B cell (primary cell): ENCODE measurements at regions not wholly inside any gene's neighbourhood (a gene's known extent, or its start where the extent isn't known, plus 50 kb on each side); places are given as distances from the start of the nearest gene placed in this dataset.

Experiments used
- ATAC-seq: fragments of 200-7000 bp; cut with Tn5 transposase; one replicate; pipeline ENCODE4 v1.10.0; 2021; ENCODE audit warnings: low read depth, mild to moderate bottlenecking, moderate number of reproducible peaks, moderate library complexity
- CTCF ChIA-PET: fragments of 350-600 bp; sonication (Branson Sonifier 250); formaldehyde crosslinking; loops from one replicate; lab custom pipeline; 2021; ENCODE audit warnings: antibody characterized with exemption, inconsistent platforms; lab: Charles Lee
- POLR2A ChIA-PET: fragments of 350-600 bp; sonication (Branson Sonifier 250); formaldehyde crosslinking; loops from one replicate; lab custom pipeline; 2021; ENCODE audit warnings: antibody characterized with exemption; lab: Charles Lee
- DNase-seq: peaks from one replicate; pipeline ENCODE4 v3.0.0; 2013
- H2AFZ ChIP-seq: 2 replicates; pipeline ENCODE4 v1.6.1; 2012; ENCODE audit warnings: mild to moderate bottlenecking, low read depth, low read length; ENCODE audit not compliant: insufficient read depth, poor library complexity, severe bottlenecking
- H3K27ac ChIP-seq, 2 donors: 1 replicate in 1 of 2; 2 replicates in 1 of 2; pipeline ENCODE4 v1.5.1; 2012 to 2013; ENCODE audit warnings: low read length in 2 of 2, mild to moderate bottlenecking in 2 of 2, moderate library complexity in 1 of 2
- H3K27me3 ChIP-seq, 4 experiments: fragments of 200-600 bp in 1 of 4; sonication (generic) in 1 of 4; replicated peaks in 1 of 4; 1 replicate in 2 of 4; 2 replicates in 2 of 4; pipeline versions ENCODE4 v1.6.1 to v1.7.0; 2013 to 2016; ENCODE audit warnings: low read length in 3 of 4, mild to moderate bottlenecking in 2 of 4, mixed read lengths in 1 of 4, moderate library complexity in 1 of 4; ENCODE audit not compliant: insufficient read depth in 4 of 4, control insufficient read depth in 3 of 4; ENCODE audit errors: control extremely low read depth in 1 of 4
- H3K36me3 ChIP-seq, 2 experiments: replicated peaks in 1 of 2; 1 replicate in 1 of 2; 2 replicates in 1 of 2; pipeline versions ENCODE4 v1.6.1 to v1.7.1; 2013; ENCODE audit warnings: low read length in 1 of 2; ENCODE audit not compliant: insufficient read depth in 2 of 2, control insufficient read depth in 1 of 2; ENCODE audit errors: control extremely low read depth in 1 of 2, extremely low read depth in 1 of 2
- H3K4me1 ChIP-seq, 2 donors: fragments of 200-600 bp in 1 of 2; sonication (generic) in 1 of 2; 1 replicate in 1 of 2; 2 replicates in 1 of 2; pipeline versions ENCODE4 v1.5.1 to v1.6.1; 2013 to 2017; ENCODE audit warnings: low read length in 2 of 2; ENCODE audit not compliant: control insufficient read depth in 2 of 2, insufficient read depth in 2 of 2
- H3K4me2 ChIP-seq: replicated peaks from 2 replicates; pipeline ENCODE3; 2012; ENCODE audit warnings: mild to moderate bottlenecking, low read depth, low read length; ENCODE audit not compliant: poor library complexity, severe bottlenecking
- H3K4me3 ChIP-seq, 5 experiments: fragments of 200-600 bp in 1 of 5; sonication (generic) in 1 of 5; 1 replicate in 3 of 5; 2 replicates in 2 of 5; pipeline versions ENCODE4 v1.5.1 to v1.7.0; 2011 to 2016; ENCODE audit warnings: low read length in 4 of 5, mild to moderate bottlenecking in 4 of 5, low read depth in 2 of 5, control low read depth in 1 of 5, moderate library complexity in 1 of 5; ENCODE audit not compliant: insufficient read depth in 1 of 5; ENCODE audit errors: control extremely low read depth in 1 of 5, extremely low read depth in 1 of 5
- H3K79me2 ChIP-seq: fragments of 200-600 bp; sonication (generic); one replicate; pipeline ENCODE4 v1.6.0; 2016; ENCODE audit warnings: low read length; ENCODE audit not compliant: control insufficient read depth, insufficient read depth
- H3K9ac ChIP-seq: fragments of 200-600 bp; sonication (generic); 2 replicates; pipeline ENCODE4 v1.6.1; 2017; ENCODE audit warnings: mild to moderate bottlenecking, low read length, moderate library complexity
- H3K9me3 ChIP-seq, 3 donors: one replicate each; pipeline versions ENCODE4 v1.6.1 to v1.7.1; 2013; ENCODE audit warnings: low read length in 2 of 3; ENCODE audit not compliant: control insufficient read depth in 2 of 3, insufficient read depth in 1 of 3; ENCODE audit errors: control extremely low read depth in 1 of 3
- H4K20me1 ChIP-seq: 2 replicates; pipeline ENCODE4 v1.6.0; 2012; ENCODE audit warnings: mild to moderate bottlenecking, low read length; ENCODE audit not compliant: insufficient read depth, control insufficient read depth, poor library complexity, severe bottlenecking
- H3K27ac Mint-ChIP-seq: one replicate; pipeline ENCODE4 v1.8.0; 2021; ENCODE audit warnings: mixed read lengths
- H3K27me3 Mint-ChIP-seq: one replicate; pipeline ENCODE4 v1.8.0; 2021; ENCODE audit warnings: mixed read lengths
- H3K4me1 Mint-ChIP-seq: one replicate; pipeline ENCODE4 v1.8.0; 2021; ENCODE audit warnings: mixed read lengths
- H3K4me3 Mint-ChIP-seq: one replicate; pipeline ENCODE4 v1.8.0; 2021; ENCODE audit warnings: mixed read lengths
- H3K9me3 Mint-ChIP-seq: one replicate; pipeline ENCODE4 v1.8.0; 2022; ENCODE audit warnings: mixed read lengths; ENCODE audit not compliant: insufficient read depth
- EZH2 ChIP-seq: IDR thresholded peaks from 2 replicates; pipeline ENCODE4 v1.6.1; 2012; ENCODE audit warnings: borderline replicate concordance, low read depth, mild to moderate bottlenecking, moderate library complexity, low read length; ENCODE audit not compliant: insufficient read depth, poor library complexity, severe bottlenecking
- WGBS: methylation state at CpG from one replicate; pipeline ENCODE4 v1.1.5; 2013; ENCODE audit warnings: missing lambda C conversion rate; ENCODE audit not compliant: insufficient coverage; 5-methylcytosine and 5-hydroxymethylcytosine counted together
- intact Hi-C: fragments of 100-400 bp; cut with micrococcal nuclease; formaldehyde crosslinking; loops from one replicate; pipeline ENCODE4 v1.10.0; 2022
- TF ChIP-seq, protein P1 (sequence below): fragments of 200-600 bp; IDR thresholded peaks from one replicate; pipeline ENCODE4 v1.8.0; 2022; ENCODE audit warnings: antibody characterized with exemption, mild to moderate bottlenecking

DNA sequence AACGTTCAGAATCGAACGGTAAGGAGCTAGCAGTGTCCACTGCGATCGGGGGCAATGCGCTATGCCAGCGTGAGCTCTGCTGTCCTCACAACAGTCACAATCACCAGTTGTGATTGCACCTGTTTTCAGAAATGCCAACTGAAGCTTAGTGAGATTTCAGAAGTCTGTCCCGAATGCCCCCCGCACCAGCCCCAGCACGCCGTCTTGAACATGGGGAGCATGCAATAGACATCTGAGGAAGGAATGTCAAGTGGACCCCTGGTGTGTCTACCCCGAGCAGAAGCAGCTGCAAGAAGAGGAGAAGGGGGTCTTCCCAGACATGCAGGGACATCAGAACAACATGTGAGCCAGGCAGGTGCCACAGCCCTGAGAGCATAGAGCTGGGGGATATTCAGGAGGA lies 125.7 kb upstream of the CHST15 start:
- Histone ChIP-seq H3K27ac (no peak overlapping the region), H3K36me3 (no peaks in the 10 kb centered on the region), H3K27me3 (no peaks in the 10 kb centered on the region), H3K4me2 (no peak overlapping the region), H3K79me2 (no peaks in the 10 kb centered on the region), H4K20me1 (no peaks in the 10 kb centered on the region), H3K9me3 (no peaks in the 10 kb centered on the region), H3K4me1 (peaks cover 28 to 30% of the 10 kb centered on the region in 2 donors), H3K4me3 (no peak overlapping the region), H3K9ac (no peak overlapping the region), H2AFZ (no peak overlapping the region)
- TF ChIP-seq, protein P1, sequence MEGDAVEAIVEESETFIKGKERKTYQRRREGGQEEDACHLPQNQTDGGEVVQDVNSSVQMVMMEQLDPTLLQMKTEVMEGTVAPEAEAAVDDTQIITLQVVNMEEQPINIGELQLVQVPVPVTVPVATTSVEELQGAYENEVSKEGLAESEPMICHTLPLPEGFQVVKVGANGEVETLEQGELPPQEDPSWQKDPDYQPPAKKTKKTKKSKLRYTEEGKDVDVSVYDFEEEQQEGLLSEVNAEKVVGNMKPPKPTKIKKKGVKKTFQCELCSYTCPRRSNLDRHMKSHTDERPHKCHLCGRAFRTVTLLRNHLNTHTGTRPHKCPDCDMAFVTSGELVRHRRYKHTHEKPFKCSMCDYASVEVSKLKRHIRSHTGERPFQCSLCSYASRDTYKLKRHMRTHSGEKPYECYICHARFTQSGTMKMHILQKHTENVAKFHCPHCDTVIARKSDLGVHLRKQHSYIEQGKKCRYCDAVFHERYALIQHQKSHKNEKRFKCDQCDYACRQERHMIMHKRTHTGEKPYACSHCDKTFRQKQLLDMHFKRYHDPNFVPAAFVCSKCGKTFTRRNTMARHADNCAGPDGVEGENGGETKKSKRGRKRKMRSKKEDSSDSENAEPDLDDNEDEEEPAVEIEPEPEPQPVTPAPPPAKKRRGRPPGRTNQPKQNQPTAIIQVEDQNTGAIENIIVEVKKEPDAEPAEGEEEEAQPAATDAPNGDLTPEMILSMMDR, result no peak
- no peak for TF ChIP-seq EZH2
- WGBS, result 90% methylated on average over 12 of the region's 12 CpGs
- ATAC-seq (no peak), DNase-seq (no peak)
- H3K27ac Mint-ChIP-seq, result peak overlapping the region; percentile 26
- H3K4me1 Mint-ChIP-seq, result peaks cover 32% of the 10 kb centered on the region
- CTCF ChIA-PET, result interaction anchor here (1.7 kb wide), 1 partner anchor 13 kb away, joined by 4 read pairs; no protein-coding TSS in a partner anchor
- H3K4me3 Mint-ChIP-seq, result no peak overlapping the region
- no peaks in the 10 kb centered on the region for H3K9me3 Mint-ChIP-seq
- H3K27me3 Mint-ChIP-seq, result no peaks in the 10 kb centered on the region
- POLR2A ChIA-PET, result no interaction called here
- intact Hi-C loops, result no loop called here

DNA sequence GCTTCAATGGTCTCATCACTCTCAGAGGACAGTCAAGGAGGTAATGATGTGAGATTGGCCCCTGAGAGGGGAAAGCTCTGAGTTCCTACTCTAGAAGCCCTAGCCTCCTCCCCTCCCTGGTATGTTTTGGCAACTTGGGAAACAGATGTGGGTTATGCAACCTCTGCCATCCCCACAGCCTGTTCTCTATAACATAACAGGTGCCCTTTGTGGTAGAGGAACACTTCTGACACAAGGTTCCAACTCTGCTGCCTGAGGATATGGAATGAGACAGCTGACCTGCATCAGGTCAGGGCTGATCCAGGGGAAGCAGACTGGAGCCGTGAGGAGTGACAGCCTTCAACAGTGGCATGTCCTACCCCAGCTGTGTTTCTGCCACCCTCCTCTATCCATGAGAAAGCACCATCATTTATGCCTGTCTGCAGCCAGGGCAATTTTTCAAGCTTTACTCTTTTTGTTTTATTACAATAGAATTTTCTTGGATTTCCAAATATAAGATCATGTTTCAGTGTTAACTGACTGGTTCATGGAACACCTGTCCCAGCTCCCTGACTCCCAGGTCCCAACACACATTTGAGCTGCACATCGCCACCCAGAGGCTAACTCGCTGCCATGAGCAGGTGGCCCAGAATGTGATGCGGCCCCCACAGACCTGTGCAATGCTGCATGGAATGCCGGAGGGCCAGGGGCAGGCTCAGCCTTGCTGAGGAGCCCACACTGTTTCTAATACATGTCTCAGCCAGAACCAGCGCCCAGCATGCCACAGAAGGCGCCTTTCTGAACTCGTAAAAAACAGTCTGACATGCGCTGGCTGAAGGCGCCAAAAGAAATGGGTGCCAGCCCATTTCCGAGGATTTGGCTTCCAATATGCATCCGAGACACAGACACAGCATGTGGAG lies 124.8 kb upstream of the CHST15 start:
- WGBS, result 96% methylated on average over 12 of the region's 12 CpGs
- no peaks in the 10 kb centered on the region for H3K9me3 Mint-ChIP-seq
- intact Hi-C loops, result no loop called here

More for the DNA sequence above, 124.8 kb upstream of the CHST15 start:
- peaks cover 28 to 29% of the 10 kb centered on the region in 2 donors for H3K4me1 ChIP-seq
- ATAC-seq, result no peak
- no peak overlapping the region for H2AFZ ChIP-seq
- no peaks in the 10 kb centered on the region for H3K79me2 ChIP-seq
- no peaks in the 10 kb centered on the region for H3K9me3 ChIP-seq
- no peaks in the 10 kb centered on the region for H3K36me3 ChIP-seq
- H3K27me3 Mint-ChIP-seq, result no peaks in the 10 kb centered on the region
- no peak overlapping the region for H3K9ac ChIP-seq
- no peak overlapping the region for H3K27ac Mint-ChIP-seq
- no peaks in the 10 kb centered on the region for H4K20me1 ChIP-seq
- H3K4me1 Mint-ChIP-seq, result peaks cover 29% of the 10 kb centered on the region
- DNase-seq, result no peak
- no peak overlapping the region for H3K4me2 ChIP-seq
- no peak overlapping the region for H3K27ac ChIP-seq
- CTCF ChIA-PET, result interaction anchor here (1.4 to 1.7 kb wide), 2 partner anchors 12 to 222 kb away, joined by 4 to 6 read pairs; no protein-coding TSS in a partner anchor
- TF ChIP-seq EZH2, result no peak
- TF ChIP-seq, protein P1, result no peak
- H3K4me3 Mint-ChIP-seq, result no peak overlapping the region
- POLR2A ChIA-PET, result no interaction called here
- H3K27me3 ChIP-seq, result no peaks in the 10 kb centered on the region
- H3K4me3 ChIP-seq, result no peak overlapping the region
